HEK293 (cell line): ENCODE measurements at regions not wholly inside any gene's neighbourhood (a gene's known extent, or its start where the extent isn't known, plus 50 kb on each side); places are given as distances from the start of the nearest gene placed in this dataset.
A peak's percentile ranks its signal among the peaks of the same experiment; 100 is the strongest.

Experiments
- GLIS2 ChIP-seq: fragments of 450-650 bp; formaldehyde crosslinking; IDR thresholded peaks from 2 replicates; pipeline ENCODE4 v1.5.1; 2016; ENCODE audit warnings: missing biosample characterization, missing genetic modification characterization
- KLF8 ChIP-seq: fragments of 450-650 bp; formaldehyde crosslinking; IDR thresholded peaks from 2 replicates; pipeline ENCODE4 v1.5.1; 2016; ENCODE audit warnings: missing biosample characterization, missing genetic modification characterization
- MEIS1 ChIP-seq: sonication (generic); formaldehyde crosslinking; IDR thresholded peaks from 2 replicates; pipeline ENCODE4 v1.8.1; 2022; ENCODE audit warnings: missing genetic modification reagents, mild to moderate bottlenecking, borderline replicate concordance
- OVOL3 ChIP-seq: fragments of 450-650 bp; formaldehyde crosslinking; IDR thresholded peaks from 2 replicates; pipeline ENCODE4 v1.5.1; 2016; ENCODE audit warnings: missing biosample characterization, missing genetic modification characterization
- SP2 ChIP-seq: fragments of 450-650 bp; formaldehyde crosslinking; IDR thresholded peaks from 2 replicates; pipeline ENCODE4 v1.5.1; 2016; ENCODE audit warnings: missing biosample characterization, missing genetic modification characterization
- SP7 ChIP-seq: fragments of 450-650 bp; formaldehyde crosslinking; IDR thresholded peaks from 2 replicates; pipeline ENCODE4 v1.5.1; 2016; ENCODE audit warnings: missing biosample characterization, missing genetic modification characterization
- YY2 ChIP-seq: fragments of 450-650 bp; formaldehyde crosslinking; IDR thresholded peaks from 2 replicates; pipeline ENCODE4 v1.5.1; 2016; ENCODE audit warnings: missing biosample characterization, missing genetic modification characterization
- ZBTB20 ChIP-seq: fragments of 450-650 bp; formaldehyde crosslinking; IDR thresholded peaks from 2 replicates; pipeline ENCODE4 v1.5.1; 2016; ENCODE audit warnings: missing biosample characterization, missing genetic modification characterization
- ZBTB21 ChIP-seq: fragments of 450-650 bp; formaldehyde crosslinking; IDR thresholded peaks from 2 replicates; pipeline ENCODE4 v1.5.1; 2017; ENCODE audit warnings: missing biosample characterization, missing genetic modification characterization
- ZEB2 ChIP-seq: fragments of 450-650 bp; formaldehyde crosslinking; IDR thresholded peaks from 2 replicates; pipeline ENCODE4 v1.5.1; 2016; ENCODE audit warnings: missing biosample characterization, missing genetic modification characterization
- ZNF239 ChIP-seq: fragments of 450-650 bp; formaldehyde crosslinking; IDR thresholded peaks from 2 replicates; pipeline ENCODE4 v1.5.1; 2016; ENCODE audit warnings: missing biosample characterization, missing genetic modification characterization
- ZNF266 ChIP-seq: fragments of 450-650 bp; formaldehyde crosslinking; IDR thresholded peaks from 2 replicates; pipeline ENCODE4 v1.5.1; 2016; ENCODE audit warnings: missing biosample characterization, missing genetic modification characterization, low read depth
- ZNF394 ChIP-seq: fragments of 450-650 bp; formaldehyde crosslinking; IDR thresholded peaks from 2 replicates; pipeline ENCODE4 v1.5.1; 2016; ENCODE audit warnings: missing biosample characterization, missing genetic modification characterization, mild to moderate bottlenecking, moderate library complexity, borderline replicate concordance
- ZNF521 ChIP-seq: fragments of 450-650 bp; formaldehyde crosslinking; IDR thresholded peaks from 2 replicates; pipeline ENCODE4 v1.5.1; 2017; ENCODE audit warnings: missing biosample characterization, mild to moderate bottlenecking, missing genetic modification characterization
- ZNF544 ChIP-seq: fragments of 450-650 bp; formaldehyde crosslinking; IDR thresholded peaks from 2 replicates; pipeline ENCODE4 v1.5.0; 2017; ENCODE audit warnings: missing biosample characterization, missing genetic modification characterization
- ZNF549 ChIP-seq: fragments of 450-650 bp; IDR thresholded peaks from 2 replicates; pipeline ENCODE4 v1.5.1; 2018; ENCODE audit warnings: missing biosample characterization, missing genetic modification characterization, mild to moderate bottlenecking, inconsistent platforms, moderate library complexity
- ZNF610 ChIP-seq: fragments of 450-650 bp; formaldehyde crosslinking; IDR thresholded peaks from 2 replicates; pipeline ENCODE4 v1.5.1; 2016; ENCODE audit warnings: missing biosample characterization, missing genetic modification characterization, borderline replicate concordance
- ZSCAN23 ChIP-seq: fragments of 450-650 bp; formaldehyde crosslinking; IDR thresholded peaks from 2 replicates; pipeline ENCODE4 v1.5.1; 2016; ENCODE audit warnings: missing biosample characterization, missing genetic modification characterization
- TF ChIP-seq, protein P1 (sequence below): fragments of 450-650 bp; formaldehyde crosslinking; IDR thresholded peaks from 2 replicates; pipeline ENCODE4 v1.5.1; 2016; ENCODE audit warnings: missing biosample characterization, missing genetic modification characterization
- TF ChIP-seq, protein P2 (sequence below): fragments of 450-650 bp; formaldehyde crosslinking; IDR thresholded peaks from 2 replicates; pipeline ENCODE4 v1.5.1; 2016; ENCODE audit warnings: missing biosample characterization, missing genetic modification characterization
- TF ChIP-seq, protein P3 (sequence below): fragments of 450-650 bp; formaldehyde crosslinking; IDR thresholded peaks from 2 replicates; pipeline ENCODE4 v1.5.1; 2016; ENCODE audit warnings: missing biosample characterization, missing genetic modification characterization
- TF ChIP-seq, protein P4 (sequence below): fragments of 450-650 bp; formaldehyde crosslinking; optimal IDR thresholded peaks from 2 replicates; pipeline ENCODE3; 2016; ENCODE audit warnings: missing biosample characterization, mild to moderate bottlenecking, missing genetic modification characterization
- TF ChIP-seq, protein P5 (sequence below): fragments of 450-650 bp; formaldehyde crosslinking; IDR thresholded peaks from 2 replicates; pipeline ENCODE4 v1.5.1; 2017; ENCODE audit warnings: missing biosample characterization, missing genetic modification characterization
- TF ChIP-seq, protein P6 (sequence below): fragments of 450-650 bp; formaldehyde crosslinking; IDR thresholded peaks from 2 replicates; pipeline ENCODE4 v1.5.1; 2016; ENCODE audit warnings: missing biosample characterization, missing genetic modification characterization

DNA sequence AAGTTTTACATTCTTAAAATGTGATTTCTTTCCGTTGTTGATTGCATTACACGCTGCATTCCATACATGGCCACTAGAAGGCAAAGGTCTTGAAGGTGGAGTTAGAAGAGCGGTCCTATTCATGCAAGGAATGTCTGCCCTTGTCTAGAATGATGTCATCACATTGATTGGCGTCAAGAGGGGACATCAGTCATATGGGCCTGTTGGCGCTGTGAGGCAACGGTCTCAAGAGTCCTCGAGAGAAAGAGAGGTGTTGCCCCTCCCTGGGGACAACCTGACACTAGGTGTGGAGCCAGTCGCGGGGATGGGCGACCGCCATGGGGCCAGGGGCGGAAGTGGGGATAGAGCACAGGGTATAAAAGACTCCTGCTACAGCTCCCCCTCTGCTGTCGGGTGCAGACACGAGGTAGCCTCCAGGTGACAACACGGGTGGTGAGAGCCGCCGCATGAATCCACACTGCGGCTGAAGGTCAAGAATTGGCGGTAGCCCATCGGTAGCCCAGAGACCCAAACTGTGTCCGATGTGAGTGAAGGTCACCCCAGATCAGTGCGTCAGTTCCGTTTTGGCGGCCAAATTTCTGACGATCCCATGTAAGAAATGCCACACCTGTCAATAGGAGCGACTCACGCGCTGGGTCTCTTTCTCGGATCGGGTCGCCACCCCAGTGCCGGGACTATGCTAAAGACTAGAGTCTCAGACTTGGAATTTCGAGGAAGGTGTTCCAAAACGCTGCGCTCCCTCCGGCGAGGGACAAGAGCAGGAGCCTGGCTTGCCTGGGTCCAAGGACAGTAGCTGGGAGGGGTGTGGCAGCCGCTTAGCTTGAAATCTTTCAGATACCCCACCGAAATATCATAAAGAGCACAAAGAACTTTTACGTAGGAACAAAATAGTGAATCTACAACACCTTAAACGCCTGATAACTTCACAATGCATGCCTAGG, 93.2 kb upstream of the ZNF184 start (continued):
- TF ChIP-seq, protein P1, sequence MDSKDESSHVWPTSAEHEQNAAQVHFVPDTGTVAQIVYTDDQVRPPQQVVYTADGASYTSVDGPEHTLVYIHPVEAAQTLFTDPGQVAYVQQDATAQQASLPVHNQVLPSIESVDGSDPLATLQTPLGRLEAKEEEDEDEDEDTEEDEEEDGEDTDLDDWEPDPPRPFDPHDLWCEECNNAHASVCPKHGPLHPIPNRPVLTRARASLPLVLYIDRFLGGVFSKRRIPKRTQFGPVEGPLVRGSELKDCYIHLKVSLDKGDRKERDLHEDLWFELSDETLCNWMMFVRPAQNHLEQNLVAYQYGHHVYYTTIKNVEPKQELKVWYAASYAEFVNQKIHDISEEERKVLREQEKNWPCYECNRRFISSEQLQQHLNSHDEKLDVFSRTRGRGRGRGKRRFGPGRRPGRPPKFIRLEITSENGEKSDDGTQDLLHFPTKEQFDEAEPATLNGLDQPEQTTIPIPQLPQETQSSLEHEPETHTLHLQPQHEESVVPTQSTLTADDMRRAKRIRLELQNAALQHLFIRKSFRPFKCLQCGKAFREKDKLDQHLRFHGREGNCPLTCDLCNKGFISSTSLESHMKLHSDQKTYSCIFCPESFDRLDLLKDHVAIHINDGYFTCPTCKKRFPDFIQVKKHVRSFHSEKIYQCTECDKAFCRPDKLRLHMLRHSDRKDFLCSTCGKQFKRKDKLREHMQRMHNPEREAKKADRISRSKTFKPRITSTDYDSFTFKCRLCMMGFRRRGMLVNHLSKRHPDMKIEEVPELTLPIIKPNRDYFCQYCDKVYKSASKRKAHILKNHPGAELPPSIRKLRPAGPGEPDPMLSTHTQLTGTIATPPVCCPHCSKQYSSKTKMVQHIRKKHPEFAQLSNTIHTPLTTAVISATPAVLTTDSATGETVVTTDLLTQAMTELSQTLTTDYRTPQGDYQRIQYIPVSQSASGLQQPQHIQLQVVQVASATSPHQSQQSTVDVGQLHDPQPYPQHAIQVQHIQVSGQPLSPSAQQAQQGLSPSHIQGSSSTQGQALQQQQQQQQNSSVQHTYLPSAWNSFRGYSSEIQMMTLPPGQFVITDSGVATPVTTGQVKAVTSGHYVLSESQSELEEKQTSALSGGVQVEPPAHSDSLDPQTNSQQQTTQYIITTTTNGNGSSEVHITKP, result 0 out of 2 replicates have a peak, but pooled peaks have one; percentile 53
- TF ChIP-seq GLIS2 (tag by site-specific recombination) (peak; percentile 70), SP7 (peak; percentile 80), ZNF394 (tag by site-specific recombination) (no peak), YY2 (tag by site-specific recombination) (no peak), ZSCAN23 (tag by site-specific recombination) (0 out of 2 replicates have a peak, but pooled peaks have one; percentile 30), ZBTB21 (tag by site-specific recombination) (peak; percentile 96), ZNF544 (tag by site-specific recombination) (no peak), OVOL3 (no peak), KLF8 (tag by site-specific recombination) (peak; percentile 80), ZNF266 (tag by site-specific recombination) (no peak), ZNF521 (no peak), MEIS1 (CRISPR knock-in tag) (no peak), ZNF239 (tag by site-specific recombination) (no peak), ZNF549 (tag by site-specific recombination) (peak; percentile 94), SP2 (tag by site-specific recombination) (0 out of 2 replicates have a peak, but pooled peaks have one; percentile 26), ZBTB20 (no peak), ZNF610 (tag by site-specific recombination) (peak; percentile 48; the same call in 1 of the 2 replicates), ZEB2 (peak; percentile 82)
- TF ChIP-seq, protein P2, sequence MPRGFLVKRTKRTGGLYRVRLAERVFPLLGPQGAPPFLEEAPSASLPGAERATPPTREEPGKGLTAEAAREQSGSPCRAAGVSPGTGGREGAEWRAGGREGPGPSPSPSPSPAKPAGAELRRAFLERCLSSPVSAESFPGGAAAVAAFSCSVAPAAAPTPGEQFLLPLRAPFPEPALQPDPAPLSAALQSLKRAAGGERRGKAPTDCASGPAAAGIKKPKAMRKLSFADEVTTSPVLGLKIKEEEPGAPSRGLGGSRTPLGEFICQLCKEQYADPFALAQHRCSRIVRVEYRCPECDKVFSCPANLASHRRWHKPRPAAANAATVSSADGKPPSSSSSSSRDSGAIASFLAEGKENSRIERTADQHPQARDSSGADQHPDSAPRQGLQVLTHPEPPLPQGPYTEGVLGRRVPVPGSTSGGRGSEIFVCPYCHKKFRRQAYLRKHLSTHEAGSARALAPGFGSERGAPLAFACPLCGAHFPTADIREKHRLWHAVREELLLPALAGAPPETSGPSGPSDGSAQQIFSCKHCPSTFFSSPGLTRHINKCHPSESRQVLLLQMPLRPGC (tag by site-specific recombination), result peak; percentile 90
- TF ChIP-seq, protein P3, sequence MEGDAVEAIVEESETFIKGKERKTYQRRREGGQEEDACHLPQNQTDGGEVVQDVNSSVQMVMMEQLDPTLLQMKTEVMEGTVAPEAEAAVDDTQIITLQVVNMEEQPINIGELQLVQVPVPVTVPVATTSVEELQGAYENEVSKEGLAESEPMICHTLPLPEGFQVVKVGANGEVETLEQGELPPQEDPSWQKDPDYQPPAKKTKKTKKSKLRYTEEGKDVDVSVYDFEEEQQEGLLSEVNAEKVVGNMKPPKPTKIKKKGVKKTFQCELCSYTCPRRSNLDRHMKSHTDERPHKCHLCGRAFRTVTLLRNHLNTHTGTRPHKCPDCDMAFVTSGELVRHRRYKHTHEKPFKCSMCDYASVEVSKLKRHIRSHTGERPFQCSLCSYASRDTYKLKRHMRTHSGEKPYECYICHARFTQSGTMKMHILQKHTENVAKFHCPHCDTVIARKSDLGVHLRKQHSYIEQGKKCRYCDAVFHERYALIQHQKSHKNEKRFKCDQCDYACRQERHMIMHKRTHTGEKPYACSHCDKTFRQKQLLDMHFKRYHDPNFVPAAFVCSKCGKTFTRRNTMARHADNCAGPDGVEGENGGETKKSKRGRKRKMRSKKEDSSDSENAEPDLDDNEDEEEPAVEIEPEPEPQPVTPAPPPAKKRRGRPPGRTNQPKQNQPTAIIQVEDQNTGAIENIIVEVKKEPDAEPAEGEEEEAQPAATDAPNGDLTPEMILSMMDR, result peak; percentile 58
- TF ChIP-seq, protein P4, sequence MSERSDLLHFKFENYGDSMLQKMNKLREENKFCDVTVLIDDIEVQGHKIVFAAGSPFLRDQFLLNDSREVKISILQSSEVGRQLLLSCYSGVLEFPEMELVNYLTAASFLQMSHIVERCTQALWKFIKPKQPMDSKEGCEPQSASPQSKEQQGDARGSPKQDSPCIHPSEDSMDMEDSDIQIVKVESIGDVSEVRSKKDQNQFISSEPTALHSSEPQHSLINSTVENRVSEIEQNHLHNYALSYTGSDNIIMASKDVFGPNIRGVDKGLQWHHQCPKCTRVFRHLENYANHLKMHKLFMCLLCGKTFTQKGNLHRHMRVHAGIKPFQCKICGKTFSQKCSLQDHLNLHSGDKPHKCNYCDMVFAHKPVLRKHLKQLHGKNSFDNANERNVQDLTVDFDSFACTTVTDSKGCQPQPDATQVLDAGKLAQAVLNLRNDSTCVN (tag by site-specific recombination), result peak; percentile 14
- TF ChIP-seq, protein P5, sequence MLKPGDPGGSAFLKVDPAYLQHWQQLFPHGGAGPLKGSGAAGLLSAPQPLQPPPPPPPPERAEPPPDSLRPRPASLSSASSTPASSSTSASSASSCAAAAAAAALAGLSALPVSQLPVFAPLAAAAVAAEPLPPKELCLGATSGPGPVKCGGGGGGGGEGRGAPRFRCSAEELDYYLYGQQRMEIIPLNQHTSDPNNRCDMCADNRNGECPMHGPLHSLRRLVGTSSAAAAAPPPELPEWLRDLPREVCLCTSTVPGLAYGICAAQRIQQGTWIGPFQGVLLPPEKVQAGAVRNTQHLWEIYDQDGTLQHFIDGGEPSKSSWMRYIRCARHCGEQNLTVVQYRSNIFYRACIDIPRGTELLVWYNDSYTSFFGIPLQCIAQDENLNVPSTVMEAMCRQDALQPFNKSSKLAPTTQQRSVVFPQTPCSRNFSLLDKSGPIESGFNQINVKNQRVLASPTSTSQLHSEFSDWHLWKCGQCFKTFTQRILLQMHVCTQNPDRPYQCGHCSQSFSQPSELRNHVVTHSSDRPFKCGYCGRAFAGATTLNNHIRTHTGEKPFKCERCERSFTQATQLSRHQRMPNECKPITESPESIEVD (tag by site-specific recombination), result peak; percentile 1; the same call in 1 of the 2 replicates
- TF ChIP-seq, protein P6, sequence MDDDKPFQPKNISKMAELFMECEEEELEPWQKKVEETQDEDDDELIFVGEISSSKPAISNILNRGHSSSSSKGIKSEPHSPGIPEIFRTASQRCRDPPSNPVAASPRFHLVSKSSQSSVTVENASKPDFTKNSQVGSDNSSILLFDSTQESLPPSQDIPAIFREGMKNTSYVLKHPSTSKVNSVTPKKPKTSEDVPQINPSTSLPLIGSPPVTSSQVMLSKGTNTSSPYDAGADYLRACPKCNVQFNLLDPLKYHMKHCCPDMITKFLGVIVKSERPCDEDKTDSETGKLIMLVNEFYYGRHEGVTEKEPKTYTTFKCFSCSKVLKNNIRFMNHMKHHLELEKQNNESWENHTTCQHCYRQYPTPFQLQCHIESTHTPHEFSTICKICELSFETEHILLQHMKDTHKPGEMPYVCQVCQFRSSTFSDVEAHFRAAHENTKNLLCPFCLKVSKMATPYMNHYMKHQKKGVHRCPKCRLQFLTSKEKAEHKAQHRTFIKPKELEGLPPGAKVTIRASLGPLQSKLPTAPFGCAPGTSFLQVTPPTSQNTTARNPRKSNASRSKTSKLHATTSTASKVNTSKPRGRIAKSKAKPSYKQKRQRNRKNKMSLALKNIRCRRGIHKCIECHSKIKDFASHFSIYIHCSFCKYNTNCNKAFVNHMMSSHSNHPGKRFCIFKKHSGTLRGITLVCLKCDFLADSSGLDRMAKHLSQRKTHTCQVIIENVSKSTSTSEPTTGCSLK, result no peak
